HEK293 (cell line): ENCODE measurements at regions not wholly inside any gene's neighbourhood (a gene's known extent, or its start where the extent isn't known, plus 50 kb on each side); places are given as distances from the start of the nearest gene placed in this dataset.

Experiments used
- CTCF ChIP-seq: fragments of 450-650 bp; formaldehyde crosslinking; IDR thresholded peaks from 2 replicates; pipeline ENCODE4 v1.5.1; 2016; ENCODE audit warnings: missing biosample characterization, missing genetic modification characterization
- SETDB1 ChIP-seq: IDR thresholded peaks from one replicate; pipeline ENCODE4 v1.6.1; 2017; ENCODE audit warnings: mild to moderate bottlenecking, low read length, moderate library complexity, mixed read lengths; ENCODE audit not compliant: insufficient read length
- ZBTB26 ChIP-seq: fragments of 450-650 bp; formaldehyde crosslinking; optimal IDR thresholded peaks from 2 replicates; pipeline ENCODE3; 2016; ENCODE audit warnings: missing biosample characterization, mild to moderate bottlenecking, missing genetic modification characterization
- ZEB2 ChIP-seq: fragments of 450-650 bp; formaldehyde crosslinking; IDR thresholded peaks from 2 replicates; pipeline ENCODE4 v1.5.1; 2016; ENCODE audit warnings: missing biosample characterization, missing genetic modification characterization
- ZNF202 ChIP-seq: fragments of 450-650 bp; formaldehyde crosslinking; IDR thresholded peaks from 2 replicates; pipeline ENCODE4 v1.5.1; 2016; ENCODE audit warnings: missing biosample characterization, missing genetic modification characterization, borderline replicate concordance
- ZNF239 ChIP-seq: fragments of 450-650 bp; formaldehyde crosslinking; IDR thresholded peaks from 2 replicates; pipeline ENCODE4 v1.5.1; 2016; ENCODE audit warnings: missing biosample characterization, missing genetic modification characterization
- ZNF274 ChIP-seq, 2 experiments: fragments of 200-500 bp in 1 of 2; fragments of 450-650 bp in 1 of 2; sonication (Bioruptor generic) in 1 of 2; formaldehyde crosslinking in 1 of 2; IDR thresholded peaks; 2 replicates each; pipeline versions ENCODE4 v1.5.1 to v1.6.1; 2014 to 2016; ENCODE audit warnings: borderline replicate concordance in 1 of 2, inconsistent platforms in 1 of 2, low read length in 1 of 2, missing biosample characterization in 1 of 2, missing genetic modification characterization in 1 of 2
- ZNF391 ChIP-seq: fragments of 450-650 bp; formaldehyde crosslinking; IDR thresholded peaks from 2 replicates; pipeline ENCODE4 v1.5.1; 2016; ENCODE audit warnings: low read depth, missing biosample characterization, missing genetic modification characterization, borderline replicate concordance
- ZNF544 ChIP-seq: fragments of 450-650 bp; formaldehyde crosslinking; IDR thresholded peaks from 2 replicates; pipeline ENCODE4 v1.5.0; 2017; ENCODE audit warnings: missing biosample characterization, missing genetic modification characterization
- ZNF792 ChIP-seq: fragments of 450-650 bp; formaldehyde crosslinking; IDR thresholded peaks from 2 replicates; pipeline ENCODE4 v1.5.1; 2016; ENCODE audit warnings: missing biosample characterization, missing genetic modification characterization
- TF ChIP-seq, protein P1 (sequence below): fragments of 450-650 bp; formaldehyde crosslinking; IDR thresholded peaks from 2 replicates; pipeline ENCODE4 v1.5.1; 2016; ENCODE audit warnings: missing biosample characterization, missing genetic modification characterization
- TF ChIP-seq, protein P2 (sequence below): IDR thresholded peaks from 2 replicates; pipeline ENCODE4 v1.6.1; 2011; ENCODE audit warnings: mild to moderate bottlenecking, low read depth, low read length, borderline replicate concordance

DNA sequence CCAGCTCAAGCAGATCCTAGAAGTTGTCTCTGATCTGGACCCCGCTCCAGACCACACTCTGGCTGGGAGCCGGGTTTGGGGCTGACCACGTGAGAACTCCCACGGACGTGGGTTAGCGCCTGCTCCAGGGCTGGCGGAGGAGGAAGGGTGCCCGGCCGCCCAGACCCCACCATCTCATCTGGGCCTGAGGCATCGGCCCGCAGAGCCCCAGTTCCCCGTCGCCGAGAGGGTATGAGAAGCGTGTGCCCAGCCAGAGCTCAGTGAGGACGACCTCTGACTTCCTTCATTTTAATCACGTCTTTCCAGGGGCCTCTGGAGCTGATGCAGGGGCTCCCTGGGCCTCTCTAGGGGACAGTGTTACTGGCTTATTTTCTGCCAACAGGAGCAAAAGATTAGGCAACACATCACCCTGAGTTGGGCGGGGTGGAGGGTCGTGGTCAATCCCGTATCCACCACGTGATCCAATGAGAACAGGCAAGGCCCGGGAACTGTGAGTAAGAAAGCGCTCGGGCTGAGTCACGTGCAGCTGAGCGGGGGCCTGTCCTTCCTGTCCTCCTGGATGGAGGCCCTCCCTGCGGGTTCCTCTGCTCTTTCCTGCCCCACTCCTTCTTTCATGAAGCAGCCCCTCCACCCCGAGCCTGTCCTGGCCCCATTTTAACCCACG lies 81.1 kb downstream of the SIK1 start:
- TF ChIP-seq, protein P1, sequence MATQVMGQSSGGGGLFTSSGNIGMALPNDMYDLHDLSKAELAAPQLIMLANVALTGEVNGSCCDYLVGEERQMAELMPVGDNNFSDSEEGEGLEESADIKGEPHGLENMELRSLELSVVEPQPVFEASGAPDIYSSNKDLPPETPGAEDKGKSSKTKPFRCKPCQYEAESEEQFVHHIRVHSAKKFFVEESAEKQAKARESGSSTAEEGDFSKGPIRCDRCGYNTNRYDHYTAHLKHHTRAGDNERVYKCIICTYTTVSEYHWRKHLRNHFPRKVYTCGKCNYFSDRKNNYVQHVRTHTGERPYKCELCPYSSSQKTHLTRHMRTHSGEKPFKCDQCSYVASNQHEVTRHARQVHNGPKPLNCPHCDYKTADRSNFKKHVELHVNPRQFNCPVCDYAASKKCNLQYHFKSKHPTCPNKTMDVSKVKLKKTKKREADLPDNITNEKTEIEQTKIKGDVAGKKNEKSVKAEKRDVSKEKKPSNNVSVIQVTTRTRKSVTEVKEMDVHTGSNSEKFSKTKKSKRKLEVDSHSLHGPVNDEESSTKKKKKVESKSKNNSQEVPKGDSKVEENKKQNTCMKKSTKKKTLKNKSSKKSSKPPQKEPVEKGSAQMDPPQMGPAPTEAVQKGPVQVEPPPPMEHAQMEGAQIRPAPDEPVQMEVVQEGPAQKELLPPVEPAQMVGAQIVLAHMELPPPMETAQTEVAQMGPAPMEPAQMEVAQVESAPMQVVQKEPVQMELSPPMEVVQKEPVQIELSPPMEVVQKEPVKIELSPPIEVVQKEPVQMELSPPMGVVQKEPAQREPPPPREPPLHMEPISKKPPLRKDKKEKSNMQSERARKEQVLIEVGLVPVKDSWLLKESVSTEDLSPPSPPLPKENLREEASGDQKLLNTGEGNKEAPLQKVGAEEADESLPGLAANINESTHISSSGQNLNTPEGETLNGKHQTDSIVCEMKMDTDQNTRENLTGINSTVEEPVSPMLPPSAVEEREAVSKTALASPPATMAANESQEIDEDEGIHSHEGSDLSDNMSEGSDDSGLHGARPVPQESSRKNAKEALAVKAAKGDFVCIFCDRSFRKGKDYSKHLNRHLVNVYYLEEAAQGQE: no peak
- TF ChIP-seq CTCF (no peak), ZNF792 (tag by site-specific recombination) (no peak), ZNF239 (tag by site-specific recombination) (no peak), ZNF544 (no peak), ZNF274 (IDR thresholded peaks at IDR 0.05; ENCODE audit: low read length) (no peak), ZNF274 (tag by site-specific recombination; IDR thresholded peaks at IDR 0.05; ENCODE audit: borderline replicate concordance) (no peak), ZEB2 (tag by site-specific recombination) (no peak), ZBTB26 (no peak), SETDB1 (no peak), ZNF391 (no peak), ZNF202 (no peak)
- TF ChIP-seq, protein P2, sequence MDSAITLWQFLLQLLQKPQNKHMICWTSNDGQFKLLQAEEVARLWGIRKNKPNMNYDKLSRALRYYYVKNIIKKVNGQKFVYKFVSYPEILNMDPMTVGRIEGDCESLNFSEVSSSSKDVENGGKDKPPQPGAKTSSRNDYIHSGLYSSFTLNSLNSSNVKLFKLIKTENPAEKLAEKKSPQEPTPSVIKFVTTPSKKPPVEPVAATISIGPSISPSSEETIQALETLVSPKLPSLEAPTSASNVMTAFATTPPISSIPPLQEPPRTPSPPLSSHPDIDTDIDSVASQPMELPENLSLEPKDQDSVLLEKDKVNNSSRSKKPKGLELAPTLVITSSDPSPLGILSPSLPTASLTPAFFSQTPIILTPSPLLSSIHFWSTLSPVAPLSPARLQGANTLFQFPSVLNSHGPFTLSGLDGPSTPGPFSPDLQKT: no peak
